Neural cell (in vitro differentiated cells): ENCODE measurements at regions not wholly inside any gene's neighbourhood (a gene's known extent, or its start where the extent isn't known, plus 50 kb on each side); places are given as distances from the start of the nearest gene placed in this dataset.

ENCODE experiments used
- CTCF ChIP-seq: fragments of 450-650 bp; IDR thresholded peaks from 2 replicates; pipeline ENCODE4 v1.5.1; 2014; ENCODE audit warnings: antibody characterized with exemption, mild to moderate bottlenecking, moderate library complexity; ENCODE audit not compliant: poor library complexity, severe bottlenecking
- EP300 ChIP-seq: fragments of 450-650 bp; conservative IDR thresholded peaks from 2 replicates; pipeline ENCODE4 v1.6.1; 2014; ENCODE audit warnings: antibody characterized with exemption, mild to moderate bottlenecking, moderate library complexity; ENCODE audit not compliant: poor library complexity, severe bottlenecking
- EZH2 ChIP-seq: fragments of 200-600, 300-800 bp; shearing (Covaris generic), sonication (generic); IDR thresholded peaks from 2 replicates; pipeline ENCODE4 v1.6.1; 2014; ENCODE audit warnings: antibody characterized with exemption, low read length, borderline replicate concordance, mild to moderate bottlenecking; ENCODE audit not compliant: insufficient read depth, poor library complexity, severe bottlenecking
- POLR2AphosphoS5 ChIP-seq: IDR thresholded peaks from 2 replicates; pipeline ENCODE4 v1.6.1; 2012
- RAD21 ChIP-seq: fragments of 450-650 bp; conservative IDR thresholded peaks from 2 replicates; pipeline ENCODE4 v1.6.1; 2014; ENCODE audit warnings: antibody characterized with exemption, mild to moderate bottlenecking, moderate library complexity
- TF ChIP-seq, protein P1 (sequence below): IDR thresholded peaks from 2 replicates; pipeline ENCODE4 v1.6.1; 2012; ENCODE audit warnings: borderline replicate concordance

GRCh38 chr17:6325051-6325450, 109.9 kb downstream of the AIPL1 start:
- no peak for TF ChIP-seq CTCF
- no peak for TF ChIP-seq EZH2
- TF ChIP-seq POLR2AphosphoS5 = no peak
- TF ChIP-seq, protein P1, sequence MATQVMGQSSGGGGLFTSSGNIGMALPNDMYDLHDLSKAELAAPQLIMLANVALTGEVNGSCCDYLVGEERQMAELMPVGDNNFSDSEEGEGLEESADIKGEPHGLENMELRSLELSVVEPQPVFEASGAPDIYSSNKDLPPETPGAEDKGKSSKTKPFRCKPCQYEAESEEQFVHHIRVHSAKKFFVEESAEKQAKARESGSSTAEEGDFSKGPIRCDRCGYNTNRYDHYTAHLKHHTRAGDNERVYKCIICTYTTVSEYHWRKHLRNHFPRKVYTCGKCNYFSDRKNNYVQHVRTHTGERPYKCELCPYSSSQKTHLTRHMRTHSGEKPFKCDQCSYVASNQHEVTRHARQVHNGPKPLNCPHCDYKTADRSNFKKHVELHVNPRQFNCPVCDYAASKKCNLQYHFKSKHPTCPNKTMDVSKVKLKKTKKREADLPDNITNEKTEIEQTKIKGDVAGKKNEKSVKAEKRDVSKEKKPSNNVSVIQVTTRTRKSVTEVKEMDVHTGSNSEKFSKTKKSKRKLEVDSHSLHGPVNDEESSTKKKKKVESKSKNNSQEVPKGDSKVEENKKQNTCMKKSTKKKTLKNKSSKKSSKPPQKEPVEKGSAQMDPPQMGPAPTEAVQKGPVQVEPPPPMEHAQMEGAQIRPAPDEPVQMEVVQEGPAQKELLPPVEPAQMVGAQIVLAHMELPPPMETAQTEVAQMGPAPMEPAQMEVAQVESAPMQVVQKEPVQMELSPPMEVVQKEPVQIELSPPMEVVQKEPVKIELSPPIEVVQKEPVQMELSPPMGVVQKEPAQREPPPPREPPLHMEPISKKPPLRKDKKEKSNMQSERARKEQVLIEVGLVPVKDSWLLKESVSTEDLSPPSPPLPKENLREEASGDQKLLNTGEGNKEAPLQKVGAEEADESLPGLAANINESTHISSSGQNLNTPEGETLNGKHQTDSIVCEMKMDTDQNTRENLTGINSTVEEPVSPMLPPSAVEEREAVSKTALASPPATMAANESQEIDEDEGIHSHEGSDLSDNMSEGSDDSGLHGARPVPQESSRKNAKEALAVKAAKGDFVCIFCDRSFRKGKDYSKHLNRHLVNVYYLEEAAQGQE = no peak
- TF ChIP-seq RAD21 = no peak
- no peak for TF ChIP-seq EP300
